ENCODE measurements at regions not wholly inside any gene's neighbourhood (a gene's known extent, or its start where the extent isn't known, plus 50 kb on each side); places are given as distances from the start of the nearest gene placed in this dataset.
"Not testable (repeated sequence)": the region's sequence is repeated elsewhere in the genome, so short reads cannot be mapped to it uniquely, and the experiment has no call there.

- DNase-seq (ENCODE audit: low spot score) = no peak
Observed at GRCh38 chr5:116738615-116739261, 164.1 kb upstream of the SEMA6A start.

DNA sequence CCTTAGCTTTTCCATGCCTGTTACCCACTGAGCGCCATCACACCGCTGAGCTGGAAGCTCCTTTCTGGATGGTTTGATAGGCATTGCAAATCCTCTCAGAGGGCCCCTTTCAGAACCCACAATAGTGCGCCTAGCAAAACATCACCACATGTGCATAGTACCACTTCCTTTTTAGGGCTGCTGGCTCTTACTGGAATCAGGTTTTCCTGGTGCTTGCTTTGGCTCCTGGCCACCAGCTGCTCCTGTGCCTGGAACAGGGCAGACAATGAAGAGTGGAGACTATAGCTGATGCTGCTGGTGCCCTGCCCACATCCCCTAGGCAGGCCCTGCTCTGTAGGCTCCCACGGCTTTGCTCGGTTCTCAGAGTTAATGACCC is 163.6 kb upstream of the SEMA6A start:
- no peak for DNase-seq (ENCODE audit: low spot score)

- DNase-seq (ENCODE audit: low spot score) = no peak
Observed at GRCh38 chr5:116736671-116737070, 162.0 kb upstream of the SEMA6A start.

DNA sequence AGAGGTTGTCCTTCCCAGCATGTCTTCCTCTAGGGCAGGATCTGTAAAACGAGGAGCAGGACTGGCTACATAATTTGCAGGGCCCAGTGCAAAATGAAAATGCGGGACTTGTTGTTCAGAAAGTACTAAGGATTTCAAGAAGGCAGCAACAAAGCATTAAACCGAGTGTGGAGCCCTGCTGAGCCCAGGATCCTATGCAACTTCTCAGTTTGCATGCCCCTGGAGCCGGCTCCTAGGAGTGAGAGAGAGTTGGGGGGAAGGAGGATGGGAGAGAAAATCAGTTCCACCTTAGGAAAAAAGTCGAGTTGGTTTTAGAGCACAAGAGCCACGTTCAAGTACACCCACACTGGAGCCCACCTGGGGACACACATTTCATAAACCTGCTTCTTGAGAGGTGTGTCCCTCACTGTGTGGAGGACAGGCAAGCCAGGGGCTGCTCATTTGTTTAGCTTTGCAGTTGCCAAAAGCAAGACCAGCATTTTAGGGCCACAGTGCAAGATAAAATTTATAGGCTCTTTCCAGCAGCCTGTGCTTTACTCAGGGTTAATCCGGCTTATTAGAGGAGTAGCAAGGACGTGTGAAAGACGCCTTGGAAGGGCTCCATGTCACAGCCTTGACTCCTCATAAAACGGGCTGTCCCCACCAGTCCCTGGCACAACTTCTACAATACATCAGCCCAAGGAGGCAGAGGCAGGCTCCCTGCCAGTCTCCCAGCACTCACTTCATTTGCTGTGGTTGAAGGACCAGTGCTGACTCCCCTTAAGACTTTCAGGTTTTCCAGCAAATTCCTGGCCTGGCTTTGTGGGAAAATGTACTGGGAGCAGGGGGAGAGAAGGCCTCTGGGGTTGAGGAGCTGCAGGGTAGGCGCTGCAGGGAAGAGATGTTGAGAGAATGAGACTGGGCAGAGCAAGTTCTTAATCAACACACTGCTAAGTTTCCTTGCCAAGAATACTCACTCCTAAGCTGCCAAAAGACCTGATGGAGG is 159.7 kb upstream of the SEMA6A start:
- no peak for DNase-seq (ENCODE audit: low spot score)

GRCh38 chr5:116732591-116732990 is 158.0 kb upstream of the SEMA6A start:
- no peak for DNase-seq (ENCODE audit: low spot score)

- DNase-seq (ENCODE audit: low spot score) = no peak
Observed at GRCh38 chr5:116731432-116731831, 156.8 kb upstream of the SEMA6A start.

GRCh38 chr5:116730706-116731105 is 156.1 kb upstream of the SEMA6A start:
- DNase-seq (ENCODE audit: low spot score) = no peak

DNA sequence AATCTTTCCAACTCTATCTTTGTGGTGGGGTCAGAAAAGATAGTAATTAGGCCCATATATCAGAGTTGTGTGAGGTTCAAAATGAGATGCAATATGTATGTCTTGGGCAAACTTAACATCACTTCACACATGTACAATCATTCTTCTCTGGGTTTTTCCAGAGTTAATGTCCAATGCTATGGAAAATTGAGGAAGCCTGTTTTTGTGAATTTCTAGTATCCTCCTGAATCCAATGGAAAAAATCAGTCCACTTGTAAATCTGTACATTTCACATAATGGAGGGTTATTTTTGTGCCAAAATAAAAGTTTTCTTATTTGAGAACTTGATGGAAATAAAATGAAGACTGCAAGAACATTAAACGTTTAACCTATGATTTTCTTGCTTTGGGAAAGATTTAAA is 155.6 kb upstream of the SEMA6A start:
- DNase-seq (ENCODE audit: low spot score) = no peak

DNA sequence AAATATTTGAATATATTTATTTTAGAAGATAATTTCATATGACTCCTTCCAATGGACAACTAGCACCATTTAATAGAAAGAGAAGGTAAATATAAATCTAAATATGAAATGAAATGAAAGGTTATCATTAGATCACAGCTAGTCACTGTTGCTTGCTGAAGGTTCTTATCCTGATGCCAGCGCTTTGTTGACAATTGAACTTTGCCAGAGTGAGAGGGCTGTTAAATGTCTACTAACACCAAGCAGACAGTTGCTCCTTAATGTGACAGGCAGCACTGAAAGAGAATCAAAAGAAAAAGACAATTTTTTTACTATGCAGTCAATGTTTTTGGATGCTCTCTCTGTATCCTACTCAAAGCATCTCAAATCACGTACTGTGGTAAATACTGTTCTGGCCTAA is 152.6 kb upstream of the SEMA6A start:
- DNase-seq (ENCODE audit: low spot score) = no peak

DNA sequence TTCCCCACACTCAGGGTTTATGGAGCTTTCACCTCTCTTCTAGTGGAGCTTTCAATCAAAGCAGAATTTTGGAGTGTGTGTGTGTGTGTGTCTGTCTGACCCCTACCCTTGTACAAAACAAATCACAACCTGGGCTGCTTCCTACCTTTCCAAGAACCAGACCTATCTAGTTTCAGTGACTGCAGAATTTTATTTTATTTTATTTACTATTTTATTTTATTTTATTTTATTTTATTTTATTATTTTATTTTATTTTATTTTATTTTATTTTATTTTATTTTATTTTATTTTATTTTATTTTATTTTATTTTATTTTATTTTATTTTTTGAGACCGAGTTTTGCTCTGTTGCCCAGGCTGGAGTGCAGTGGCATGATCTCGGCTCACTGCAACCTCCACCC is 151.6 kb upstream of the SEMA6A start:
- not testable (repeated sequence) for DNase-seq (ENCODE audit: low spot score)

DNA sequence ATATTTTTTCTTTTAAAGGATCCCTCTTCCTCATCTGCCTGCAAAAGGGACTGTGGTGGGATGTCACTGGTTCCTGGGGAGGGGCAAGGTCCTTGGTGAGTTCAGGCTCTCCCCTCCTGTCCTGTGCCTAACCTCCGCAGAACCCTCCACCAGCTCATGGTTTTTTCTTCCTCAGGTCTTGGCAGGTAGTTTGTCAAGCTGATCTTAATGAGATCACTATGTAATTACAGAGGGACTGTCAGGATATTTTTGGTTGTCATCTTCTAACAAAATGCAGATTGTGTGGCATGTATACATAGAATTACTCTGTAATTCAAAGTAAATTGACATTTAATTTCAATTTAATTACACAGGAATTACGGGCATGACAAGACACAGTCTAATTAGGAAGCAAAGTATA is 150.3 kb upstream of the SEMA6A start:
- no peak for DNase-seq (ENCODE audit: low spot score)

- no peak for DNase-seq (ENCODE audit: low spot score)
Observed at GRCh38 chr5:116722651-116723050, 148.0 kb upstream of the SEMA6A start.

- no peak for DNase-seq (ENCODE audit: low spot score)
Observed at GRCh38 chr5:116719106-116719505, 144.5 kb upstream of the SEMA6A start.

GRCh38 chr5:116718317-116718716 is 143.7 kb upstream of the SEMA6A start:
- DNase-seq (ENCODE audit: low spot score) = no peak

- DNase-seq (ENCODE audit: low spot score) = no peak
Observed at GRCh38 chr5:116709082-116709481, 134.5 kb upstream of the SEMA6A start.

- not testable (repeated sequence) for DNase-seq (ENCODE audit: low spot score)
Observed at GRCh38 chr5:116705121-116705519, 130.5 kb upstream of the SEMA6A start.

GRCh38 chr5:116703941-116704340 is 129.3 kb upstream of the SEMA6A start:
- DNase-seq (ENCODE audit: low spot score) = no peak

DNA sequence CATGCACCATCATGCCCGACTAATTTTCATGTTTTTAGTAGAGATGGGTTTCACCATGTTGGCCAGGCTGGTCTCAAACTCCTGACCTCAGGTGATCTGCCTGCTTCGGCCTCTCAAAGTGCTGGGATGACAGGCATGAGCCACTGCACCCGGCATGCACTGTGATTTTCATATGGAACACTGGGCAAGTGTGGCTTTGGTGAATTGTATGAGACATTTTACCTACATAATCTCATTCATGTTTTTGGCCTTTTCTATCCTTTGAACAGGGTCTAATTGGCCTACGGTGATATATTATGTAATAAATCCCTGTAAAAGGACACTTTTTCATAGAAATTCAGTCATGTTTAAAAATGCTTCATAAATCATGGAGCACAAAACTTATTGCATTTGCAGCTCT is 128.7 kb upstream of the SEMA6A start:
- DNase-seq (ENCODE audit: low spot score) = no peak

DNA sequence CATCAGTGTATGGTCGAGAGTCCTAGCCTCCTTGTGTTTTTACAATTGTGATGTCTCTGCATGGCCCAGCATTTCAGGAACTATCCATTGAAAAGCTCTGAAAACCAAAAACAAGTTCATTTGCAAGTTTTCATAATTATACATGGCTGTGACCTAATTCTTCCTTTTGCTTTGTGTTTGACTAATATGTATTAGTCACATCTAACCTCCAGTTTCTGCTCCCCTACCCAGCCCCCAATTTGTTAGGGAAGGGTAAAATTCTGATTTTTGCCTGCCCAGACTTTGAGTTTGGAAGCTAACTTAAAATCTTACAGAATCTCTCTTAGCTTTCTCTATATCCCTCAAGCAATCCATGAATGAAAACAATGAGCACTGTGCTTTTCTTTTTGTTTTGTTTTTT is 128.2 kb upstream of the SEMA6A start:
- DNase-seq (ENCODE audit: low spot score) = no peak

DNA sequence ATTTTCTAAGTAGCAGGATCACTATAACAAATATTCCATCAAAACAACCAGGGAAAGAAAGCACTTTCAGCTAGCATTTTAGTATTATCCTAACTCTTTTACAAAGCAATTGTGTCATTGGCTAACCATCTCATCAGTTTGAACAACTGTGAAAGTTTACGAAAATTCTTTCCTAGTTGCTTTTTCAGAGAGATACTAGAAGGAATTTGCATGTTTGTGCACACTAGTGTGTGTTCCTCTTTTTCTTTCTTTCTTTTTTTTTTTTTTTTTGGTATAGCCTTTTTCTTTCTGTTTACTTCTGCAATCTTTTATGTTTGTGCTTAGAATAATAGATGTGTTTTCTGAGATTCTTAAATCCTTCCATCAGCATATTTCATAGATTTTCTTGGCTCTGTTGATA is 124.7 kb upstream of the SEMA6A start:
- no peak for DNase-seq (ENCODE audit: low spot score)

GRCh38 chr5:116696366-116696765 is 121.7 kb upstream of the SEMA6A start:
- DNase-seq (ENCODE audit: low spot score) = no peak

DNA sequence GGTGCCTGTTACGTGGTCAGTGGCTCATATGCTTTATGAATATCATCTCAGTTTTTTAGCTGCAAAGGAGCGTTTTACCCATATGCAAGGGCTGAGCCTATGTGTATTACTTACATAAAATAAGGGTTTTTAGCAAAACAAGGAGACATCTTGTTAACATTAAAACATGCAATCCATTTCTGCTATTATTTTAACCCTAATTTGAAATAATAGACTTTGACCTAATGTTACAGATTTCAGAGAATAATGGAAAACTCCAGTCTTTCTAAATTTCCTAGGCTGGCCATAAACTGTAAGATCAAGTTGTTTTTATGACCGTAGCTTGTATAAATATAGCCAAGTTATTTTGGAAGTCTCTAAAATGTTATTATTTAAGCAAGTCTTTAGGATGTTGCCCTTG is 121.1 kb upstream of the SEMA6A start:
- no peak for DNase-seq (ENCODE audit: low spot score)

DNA sequence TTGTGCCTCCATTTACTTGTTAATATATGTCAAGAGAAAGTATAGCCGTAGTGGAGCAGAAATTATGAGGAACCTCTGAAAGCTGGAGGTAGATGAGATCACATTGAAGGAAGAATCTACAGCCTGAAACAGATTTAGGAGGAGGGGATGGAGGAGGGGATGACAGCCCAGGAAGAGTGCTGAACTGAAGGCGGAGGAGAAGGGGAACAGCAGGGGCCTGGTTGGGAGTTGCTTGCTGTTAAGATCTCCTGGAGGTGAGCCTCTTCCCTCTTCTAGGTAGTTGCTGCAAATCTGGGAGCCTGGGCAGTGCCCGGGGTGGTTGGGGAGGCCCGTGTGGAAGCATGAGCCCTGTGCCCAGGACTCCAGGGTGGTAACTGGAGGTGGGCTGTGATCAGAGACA is 111.8 kb upstream of the SEMA6A start:
- DNase-seq (ENCODE audit: low spot score) = no peak

GRCh38 chr5:116685931-116686330 is 111.3 kb upstream of the SEMA6A start:
- no peak for DNase-seq (ENCODE audit: low spot score)

Data from AG08395 (cell line).